GM12878 (cell line): ENCODE measurements at regions not wholly inside any gene's neighbourhood (a gene's known extent, or its start where the extent isn't known, plus 50 kb on each side); places are given as distances from the start of the nearest gene placed in this dataset.

ENCODE experiments used
- ATAC-seq: fragments of 200-7000 bp; cut with Tn5 transposase; 3 replicates; pipeline ENCODE4 v1.9.1; 2020; ENCODE audit warnings: mild to moderate bottlenecking, moderate library complexity
- BruUV-seq: library from RNA; stranded (reverse); fragments of 400-500 nt; replicated peaks from 2 replicates; lab custom pipeline; 2021; lab: Mats Ljungman, UMichigan
- CTCF ChIA-PET: fragments of 300-600 bp; sonication (Branson Sonifier 250); formaldehyde crosslinking; extraction: SDS; loops from one replicate; lab custom pipeline; 2021; ENCODE audit warnings: inconsistent platforms; lab: Yijun Ruan, JAX
- POLR2A ChIA-PET: fragments of 350-600 bp; formaldehyde crosslinking; extraction: SDS; loops from one replicate; lab custom pipeline; 2021; ENCODE audit warnings: inconsistent platforms; lab: Charles Lee
- RAD21 ChIA-PET: fragments of 300-600 bp; sonication (Branson Sonifier 250); formaldehyde crosslinking; loops from one replicate; lab custom pipeline; 2023; ENCODE audit warnings: antibody characterized with exemption; ENCODE audit not compliant: unreplicated experiment; lab: Charles Lee
- SMC1A ChIA-PET: fragments of 300-600 bp; sonication (Branson Sonifier 250); formaldehyde crosslinking; loops from one replicate; lab custom pipeline; 2023; ENCODE audit not compliant: unreplicated experiment, uncharacterized antibody; lab: Charles Lee
- DNase-seq: peaks from one replicate; pipeline ENCODE4 v3.0.0-alpha.2; 2011; ENCODE audit warnings: low read depth, low spot score
- FAIRE-seq: peaks from 3 replicates; lab custom pipeline; 2011; peaks lifted over from hg19 to GRCh38; lab: Jason Lieb, UNC
- H2AFZ ChIP-seq: 2 replicates; pipeline ENCODE4 v1.6.0; 2011; ENCODE audit warnings: low read depth, low read length, control low read depth; ENCODE audit not compliant: control insufficient read depth
- H3K27ac ChIP-seq: 2 replicates; pipeline ENCODE4 v1.5.1; 2011; ENCODE audit warnings: control low read depth; ENCODE audit not compliant: control insufficient read depth, insufficient read depth
- H3K27me3 ChIP-seq, 2 experiments: replicated peaks in 1 of 2; 2 replicates each; pipeline versions ENCODE4 v1.6.0 to v1.6.1; 2011; ENCODE audit warnings: low read length in 1 of 2; ENCODE audit not compliant: control insufficient read depth in 2 of 2, insufficient read depth in 2 of 2
- H3K36me3 ChIP-seq, 2 experiments: 2 replicates each; pipeline ENCODE4 v1.5.1; 2011; ENCODE audit warnings: low read length in 1 of 2; ENCODE audit not compliant: control insufficient read depth in 2 of 2, insufficient read depth in 2 of 2
- H3K4me1 ChIP-seq: 2 replicates; pipeline ENCODE4 v1.6.1; 2011; ENCODE audit warnings: mild to moderate bottlenecking, low read length, moderate library complexity, mixed read lengths; ENCODE audit not compliant: control insufficient read depth, insufficient read depth
- H3K4me2 ChIP-seq: 2 replicates; pipeline ENCODE4 v1.6.0; 2011; ENCODE audit warnings: control low read depth; ENCODE audit not compliant: control insufficient read depth, insufficient read depth
- H3K4me3 ChIP-seq: fragments of 200-600 bp; sonication (generic); 2 replicates; pipeline ENCODE4 v1.5.1; 2016
- H3K79me2 ChIP-seq: 2 replicates; pipeline ENCODE4 v1.6.0; 2011; ENCODE audit warnings: low read length; ENCODE audit not compliant: control insufficient read depth, insufficient read depth
- H3K9ac ChIP-seq: 2 replicates; pipeline ENCODE4 v1.8.0; 2011; ENCODE audit warnings: low read length, control low read depth, mixed read lengths; ENCODE audit not compliant: control insufficient read depth, insufficient read depth
- H3K9me3 ChIP-seq: replicated peaks from 3 replicates; pipeline ENCODE4 v1.5.1; 2011; ENCODE audit warnings: mild to moderate bottlenecking, low read length; ENCODE audit not compliant: control insufficient read depth, insufficient read depth
- H4K20me1 ChIP-seq: 2 replicates; pipeline ENCODE4 v1.6.0; 2011; ENCODE audit not compliant: control insufficient read depth, insufficient read depth
- CHD1 ChIP-seq: IDR thresholded peaks from 2 replicates; pipeline ENCODE4 v1.6.1; 2012; ENCODE audit warnings: low read depth, low read length, improper control_type of control experiment
- HCFC1 ChIP-seq: fragments of 150-350 bp; IDR thresholded peaks from 2 replicates; pipeline ENCODE4 v1.6.1; 2014; ENCODE audit warnings: low read length
- JUND ChIP-seq: IDR thresholded peaks from 2 replicates; pipeline ENCODE4 v1.6.1; 2012; ENCODE audit warnings: low read depth, mild to moderate bottlenecking, low read length, improper control_type of control experiment, moderate library complexity
- KLF5 ChIP-seq: fragments of 450-650 bp; IDR thresholded peaks from 2 replicates; pipeline ENCODE4 v1.6.1; 2014; ENCODE audit warnings: mild to moderate bottlenecking; ENCODE audit not compliant: partially characterized antibody
- NFXL1 ChIP-seq: fragments of 450-650 bp; IDR thresholded peaks from 2 replicates; pipeline ENCODE4 v1.6.1; 2017; ENCODE audit warnings: antibody characterized with exemption, mild to moderate bottlenecking, borderline replicate concordance
- NFYB ChIP-seq: IDR thresholded peaks from 2 replicates; pipeline ENCODE4 v1.6.1; 2011; ENCODE audit warnings: low read depth, mild to moderate bottlenecking, low read length, improper control_type of control experiment, moderate library complexity; ENCODE audit not compliant: insufficient read depth
- NR2F1 ChIP-seq: fragments of 450-650 bp; conservative IDR thresholded peaks from 2 replicates; pipeline ENCODE4 v1.6.1; 2017; ENCODE audit warnings: mild to moderate bottlenecking
- PKNOX1 ChIP-seq: fragments of 450-650 bp; IDR thresholded peaks from 2 replicates; pipeline ENCODE4 v1.6.1; 2016; ENCODE audit warnings: mild to moderate bottlenecking
- POLR2AphosphoS5 ChIP-seq: IDR thresholded peaks from 2 replicates; pipeline ENCODE4 v1.6.1; 2011; ENCODE audit warnings: mild to moderate bottlenecking, low read length, inconsistent platforms
- RCOR1 ChIP-seq: conservative IDR thresholded peaks from 2 replicates; pipeline ENCODE4 v1.6.1; 2012; ENCODE audit warnings: low read depth, low read length, improper control_type of control experiment
- SMC3 ChIP-seq: IDR thresholded peaks from 2 replicates; pipeline ENCODE4 v1.6.1; 2011; ENCODE audit warnings: low read length, improper control_type of control experiment, borderline replicate concordance
- SPI1 ChIP-seq: IDR thresholded peaks from 2 replicates; pipeline ENCODE4 v1.6.1; 2011; ENCODE audit warnings: low read depth, mild to moderate bottlenecking, low read length, moderate library complexity, borderline replicate concordance; ENCODE audit not compliant: insufficient read depth
- SRF ChIP-seq, 2 experiments: IDR thresholded peaks; 2 replicates each; pipeline ENCODE4 v1.6.1; 2011; ENCODE audit warnings: low read depth in 2 of 2, low read length in 2 of 2, mild to moderate bottlenecking in 1 of 2, moderate library complexity in 1 of 2
- TBL1XR1 ChIP-seq: IDR thresholded peaks from 2 replicates; pipeline ENCODE4 v1.6.1; 2012; ENCODE audit warnings: low read depth, low read length, improper control_type of control experiment
- USF1 ChIP-seq: IDR thresholded peaks from 2 replicates; pipeline ENCODE4 v1.6.1; 2011; ENCODE audit warnings: borderline replicate concordance, low read depth, mild to moderate bottlenecking, moderate library complexity, mixed read lengths, low read length; ENCODE audit not compliant: insufficient read depth; ENCODE audit errors: extremely low read length
- ZNF274 ChIP-seq: IDR thresholded peaks from one replicate; pipeline ENCODE4 v1.8.0; 2011; ENCODE audit not compliant: insufficient read length, insufficient read depth
- ZNF622 ChIP-seq: fragments of 450-650 bp; IDR thresholded peaks from 2 replicates; pipeline ENCODE4 v1.6.1; 2017; ENCODE audit warnings: mild to moderate bottlenecking, inconsistent platforms
- ZZZ3 ChIP-seq: IDR thresholded peaks from 2 replicates; pipeline ENCODE4 v1.6.1; 2011; ENCODE audit warnings: low read depth; ENCODE audit not compliant: control insufficient read depth, insufficient read length
- WGBS: methylation state at CpG from one replicate; pipeline ENCODE4 v1.1.6; 2016; ENCODE audit warnings: low lambda C conversion rate; ENCODE audit not compliant: insufficient replicate concordance, insufficient coverage; ENCODE audit errors: missing lambda C conversion rate; 5-methylcytosine and 5-hydroxymethylcytosine counted together
- in situ Hi-C: fragments of 300-500 bp; cut with MboI; formaldehyde crosslinking; loops from 9 replicates; pipeline ENCODE4 v1.14.3; 2018; ENCODE audit warnings: mixed read lengths
- intact Hi-C: fragments of 100-400 bp; cut with micrococcal nuclease; formaldehyde crosslinking; loops from one replicate; pipeline ENCODE4 v1.14.2; 2022; ENCODE audit not compliant: unreplicated experiment

- Histone ChIP-seq H3K79me2 (no peaks in the 10 kb centered on the region), H2AFZ (no peak overlapping the region), H3K9ac (no peak overlapping the region), H3K27me3 (no peaks in the 10 kb centered on the region), H3K36me3 (no peaks in the 10 kb centered on the region), H4K20me1 (no peaks in the 10 kb centered on the region), H3K9me3 (no peaks in the 10 kb centered on the region), H3K27ac (no peak overlapping the region), H3K4me1 (no peaks in the 10 kb centered on the region), H3K4me2 (no peak overlapping the region), H3K4me3 (no peak overlapping the region)
- ChIA-PET CTCF (no interaction called here), POLR2A (interaction anchor here (0.5 kb wide), 1 partner anchor 1442 kb away, joined by 3 read pairs; no protein-coding TSS in a partner anchor), SMC1A (no interaction called here), RAD21 (no interaction called here)
- ATAC-seq (no peak), DNase-seq (no peak), FAIRE-seq (no peak)
- BruUV-seq, result no TSS peak
- no peak for TF ChIP-seq CHD1
- no peak for TF ChIP-seq NR2F1
- no peak for TF ChIP-seq TBL1XR1
- intact Hi-C loops (no loop called here), in situ Hi-C loops (no loop called here)
- 21% methylated on average over 4 of the region's 4 CpGs for WGBS
These were observed 142.1 kb downstream of the POSTN start for GRCh38 chr13:37456506-37456905.

GRCh38 chr13:37456041-37456440, 142.5 kb downstream of the POSTN start:
- no peaks in the 10 kb centered on the region for H3K27me3 ChIP-seq
- ChIA-PET CTCF (no interaction called here), SMC1A (no interaction called here), RAD21 (no interaction called here), POLR2A (interaction anchor here (0.5 kb wide), 1 partner anchor 1442 kb away, joined by 3 read pairs; no protein-coding TSS in a partner anchor)
- WGBS, result 0% methylated on average over 1 of the region's 1 CpG
- intact Hi-C loops, result no loop called here
- no peak overlapping the region for H3K9ac ChIP-seq
- H3K4me1 ChIP-seq, result no peaks in the 10 kb centered on the region
- ATAC-seq (no peak), DNase-seq (no peak), FAIRE-seq (no peak)
- H3K27ac ChIP-seq, result no peak overlapping the region
- H4K20me1 ChIP-seq, result no peaks in the 10 kb centered on the region
- H3K9me3 ChIP-seq, result no peaks in the 10 kb centered on the region
- in situ Hi-C loops, result no loop called here
- H2AFZ ChIP-seq, result no peak overlapping the region
- no peak overlapping the region for H3K4me3 ChIP-seq
- H3K79me2 ChIP-seq, result no peaks in the 10 kb centered on the region
- no peaks in the 10 kb centered on the region for H3K36me3 ChIP-seq
- H3K4me2 ChIP-seq, result no peak overlapping the region
- BruUV-seq, result no TSS peak
- TF ChIP-seq NFYB (no peak), ZZZ3 (no peak), SPI1 (no peak), JUND (no peak), ZNF274 (no peak), PKNOX1 (no peak), KLF5 (no peak), ZNF622 (no peak), HCFC1 (no peak), NFXL1 (no peak), SMC3 (no peak), POLR2AphosphoS5 (no peak), SRF (IDR thresholded peaks at IDR 0.05; ENCODE audit: low read depth in 2 of 2, low read length in 2 of 2) (no peak), RCOR1 (no peak), USF1 (no peak)
